Colon (tissue), 2 donors: ENCODE measurements at regions not wholly inside any gene's neighbourhood (a gene's known extent, or its start where the extent isn't known, plus 50 kb on each side); places are given as distances from the start of the nearest gene placed in this dataset.
"Not testable (repeated sequence)": the region's sequence is repeated elsewhere in the genome, so short reads cannot be mapped to it uniquely, and the experiment has no call there.

Source experiments
- FAIRE-seq: peaks from 2 replicates; lab custom pipeline; 2012; peaks lifted over from hg19 to GRCh38; lab: Jason Lieb, UNC
- donor health status: control.
- donor health status: control.

DNA sequence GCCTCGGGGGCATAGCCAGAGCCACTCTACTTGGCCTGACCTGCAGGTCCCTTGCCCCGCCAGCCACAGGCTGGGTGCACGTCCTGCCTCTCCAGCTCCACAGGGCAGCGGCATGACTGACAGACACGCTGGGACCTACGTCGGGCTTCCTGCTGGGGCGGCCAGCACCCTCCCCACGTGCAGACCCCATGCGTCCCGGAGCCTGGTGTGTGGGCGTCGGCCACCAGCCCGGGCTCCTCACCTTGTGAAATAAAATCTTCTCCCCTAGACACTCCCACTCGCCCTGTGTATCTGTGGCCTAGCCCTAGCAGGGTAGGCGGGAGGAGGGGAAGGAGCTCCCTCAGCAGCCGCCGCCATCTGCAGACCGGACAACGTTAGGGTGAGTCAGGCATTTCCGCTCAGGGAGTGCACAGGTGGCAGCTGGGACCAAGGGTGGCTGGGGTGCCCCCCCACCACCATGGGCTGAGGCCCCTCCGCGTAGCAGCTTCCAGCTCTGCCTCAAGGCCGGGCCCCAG, 119.5 kb downstream of the IGLL1 start:
- FAIRE-seq: not testable (repeated sequence)

DNA sequence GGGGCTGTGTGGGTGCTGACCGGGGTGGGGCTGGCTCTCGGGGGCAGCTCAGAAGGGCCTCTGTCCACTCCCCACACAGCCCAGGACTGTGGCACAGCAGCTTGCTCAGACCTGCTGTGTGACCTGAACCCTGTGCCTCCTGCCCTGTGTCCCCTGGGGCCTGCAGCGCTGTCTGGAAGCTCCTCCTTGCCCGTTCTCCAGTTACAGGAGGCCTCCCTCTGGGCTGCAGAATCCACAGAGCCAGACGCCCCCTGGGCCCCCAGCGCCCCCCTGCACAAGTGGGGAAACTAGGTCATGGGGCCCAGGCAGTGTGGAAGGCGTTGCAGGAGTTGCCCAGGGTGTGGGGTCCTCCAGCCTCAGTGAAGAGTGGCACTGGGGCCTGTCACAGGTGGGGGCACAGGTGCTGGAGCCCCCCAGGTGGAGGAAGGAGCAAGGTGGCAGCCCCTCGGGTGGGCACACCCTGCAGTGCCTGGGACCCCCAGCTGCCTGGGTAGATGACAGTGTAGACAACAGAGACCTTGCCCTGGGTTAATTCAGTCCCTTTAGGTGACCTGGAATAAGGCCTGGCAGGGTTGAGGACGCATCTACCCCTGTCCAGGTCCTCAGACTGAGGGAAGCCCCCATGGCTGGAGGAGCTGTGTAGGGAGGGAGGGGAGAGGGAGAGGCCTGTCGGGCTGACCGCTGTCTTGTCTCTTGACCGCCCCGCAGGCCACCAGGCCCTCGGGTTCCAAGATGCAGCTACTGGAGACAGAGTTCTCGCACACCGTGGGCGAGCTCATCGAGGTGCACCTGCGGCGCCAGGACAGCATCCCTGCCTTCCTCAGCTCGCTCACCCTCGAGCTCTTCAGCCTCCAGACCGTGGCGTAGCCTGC, 120.2 kb downstream of the IGLL1 start:
- not testable (repeated sequence) for FAIRE-seq

DNA sequence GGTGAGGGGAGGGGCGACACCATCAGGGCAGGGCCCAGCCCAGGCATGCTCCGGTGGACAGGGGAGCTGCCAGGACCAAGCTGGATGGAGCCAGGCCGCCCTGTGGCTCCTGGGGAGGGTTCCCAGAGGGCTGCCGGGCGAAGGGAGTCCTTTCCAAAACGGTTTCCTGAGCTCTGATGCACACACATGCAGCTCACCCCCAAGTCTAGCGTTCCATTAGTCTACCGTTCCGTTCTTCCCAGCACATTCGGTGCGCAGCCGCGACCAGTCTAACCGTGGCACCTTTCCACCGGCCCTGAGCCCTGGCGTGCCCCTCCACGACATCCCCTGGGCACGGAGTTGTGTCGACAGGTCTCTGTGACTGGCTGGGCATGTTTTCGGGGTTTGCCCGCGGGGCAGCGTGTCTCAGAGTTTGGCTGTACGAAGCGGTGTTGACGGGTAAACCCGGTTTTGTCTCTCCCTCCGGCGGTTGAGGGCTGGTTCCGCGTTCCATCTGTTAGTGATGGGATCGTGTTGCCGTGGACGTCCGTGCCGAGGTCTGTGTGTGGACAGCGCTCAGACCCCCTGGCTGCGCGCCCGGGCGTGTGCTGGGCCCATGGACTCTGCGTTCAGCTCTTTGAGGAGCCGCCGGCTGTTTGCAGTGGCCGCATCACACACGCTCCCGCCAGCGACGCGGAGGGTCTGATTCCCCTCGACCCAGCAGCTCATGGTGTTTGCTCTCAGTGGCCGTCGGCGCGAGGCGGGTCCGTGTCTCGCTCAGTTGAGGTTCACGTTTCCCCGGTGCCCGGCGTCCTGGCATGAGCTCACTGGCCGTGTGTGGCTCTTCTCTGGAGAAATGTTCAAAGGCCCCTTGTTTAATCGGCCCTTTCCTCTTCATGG, 121.2 kb downstream of the IGLL1 start:
- FAIRE-seq: no peak

DNA sequence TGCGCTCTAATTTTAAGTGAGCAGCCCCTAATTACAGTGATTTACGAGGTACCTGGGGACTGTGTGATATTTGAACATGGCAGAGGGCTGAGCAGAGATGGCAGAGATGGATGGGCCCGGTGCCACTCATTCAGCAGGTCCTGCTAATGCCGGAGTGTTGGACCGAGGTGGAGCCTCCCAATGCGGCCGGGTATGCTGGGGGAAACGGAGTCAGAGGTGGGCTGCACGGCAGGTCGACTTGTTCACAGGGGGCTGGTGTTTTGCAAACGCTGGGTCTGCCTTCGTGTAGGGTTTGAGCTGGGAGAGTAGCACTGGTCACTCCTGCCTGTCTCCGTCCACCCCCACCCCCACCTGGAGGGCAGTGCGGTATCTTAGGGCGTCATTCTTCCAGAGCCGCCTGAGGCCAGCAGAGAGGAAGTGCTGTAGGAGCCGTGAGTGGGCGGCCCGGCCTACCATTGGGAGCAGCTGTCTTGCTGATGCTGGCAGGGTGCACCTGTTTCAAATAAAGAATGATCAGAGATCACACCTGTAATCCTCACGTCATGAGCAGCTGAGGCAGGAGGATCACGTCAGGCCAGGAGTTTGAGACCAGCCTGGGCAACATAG, 122.6 kb downstream of the IGLL1 start:
- no peak for FAIRE-seq

DNA sequence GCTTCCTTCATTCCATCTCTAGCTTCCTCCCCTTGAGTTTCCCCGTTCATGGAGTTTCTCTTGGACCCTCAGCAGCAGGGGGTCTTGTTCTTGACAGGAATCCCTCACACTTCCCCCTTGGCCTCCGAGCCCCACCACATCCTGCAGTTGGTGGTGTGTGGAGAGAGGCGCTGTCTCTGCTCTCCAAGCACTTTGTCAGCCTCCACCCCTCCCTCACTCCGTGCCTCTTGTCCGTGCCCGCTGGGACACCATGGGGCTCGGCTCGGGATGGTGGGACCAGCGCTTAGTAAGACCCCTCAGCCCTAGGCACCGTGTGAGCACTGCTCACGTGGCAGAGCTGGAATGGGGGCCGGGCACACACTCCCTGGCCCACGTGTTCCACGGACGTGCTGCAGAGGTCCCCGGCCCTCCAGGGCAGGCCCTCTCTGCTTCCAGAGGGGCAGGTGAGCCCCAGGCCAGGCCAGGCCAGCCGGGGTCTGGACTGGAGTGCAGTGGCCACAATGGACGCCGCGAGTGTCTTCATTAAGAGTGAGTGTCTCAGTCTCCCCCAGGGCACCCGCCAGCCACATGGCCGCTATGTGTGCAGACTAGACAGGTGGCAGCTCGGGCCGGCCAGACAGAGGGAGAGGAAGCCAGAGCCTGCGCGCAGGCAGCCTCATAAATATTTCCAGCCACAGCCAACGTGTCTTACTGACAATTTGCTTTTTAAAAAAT, 123.3 kb downstream of the IGLL1 start:
- FAIRE-seq: not testable (repeated sequence)

DNA sequence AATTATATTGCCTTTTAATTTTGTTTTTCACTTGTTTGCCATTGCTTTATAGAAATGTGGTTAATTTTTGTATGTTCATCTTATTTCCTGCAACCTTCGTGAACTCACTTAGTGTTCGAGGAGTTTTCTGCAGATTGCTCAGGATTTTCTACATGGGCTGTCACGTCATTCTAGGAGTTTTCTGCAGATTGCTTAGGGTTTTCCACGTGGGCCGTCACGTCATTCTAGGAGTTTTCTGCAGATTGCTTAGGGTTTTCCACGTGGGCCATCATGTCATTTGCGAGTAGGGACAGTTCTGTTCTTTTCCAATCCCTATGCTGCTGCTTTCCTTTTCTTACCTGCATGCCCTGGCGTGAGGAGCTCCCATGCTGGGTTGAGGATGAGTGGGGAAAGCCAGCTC, 125.7 kb downstream of the IGLL1 start:
- FAIRE-seq: not testable (repeated sequence)

DNA sequence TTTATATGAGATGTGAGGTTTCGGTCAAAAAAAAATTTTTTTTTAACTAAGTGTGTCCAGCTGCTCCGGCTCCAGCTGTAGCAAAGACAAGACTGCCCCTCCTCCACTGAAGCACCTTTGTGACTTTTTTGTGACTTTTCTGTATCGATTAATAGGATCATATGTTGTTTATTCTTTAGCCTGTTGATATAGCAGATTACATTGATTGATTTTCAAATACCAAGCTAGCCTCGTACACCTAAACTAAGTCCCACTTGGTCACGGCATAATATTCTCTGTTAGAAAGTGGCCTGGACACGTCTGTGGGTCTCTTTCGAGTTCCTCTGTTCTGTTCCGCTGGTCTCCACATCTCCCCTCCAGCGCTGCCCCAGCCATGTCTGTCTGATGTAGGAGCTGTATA, 126.8 kb downstream of the IGLL1 start:
- no peak for FAIRE-seq

DNA sequence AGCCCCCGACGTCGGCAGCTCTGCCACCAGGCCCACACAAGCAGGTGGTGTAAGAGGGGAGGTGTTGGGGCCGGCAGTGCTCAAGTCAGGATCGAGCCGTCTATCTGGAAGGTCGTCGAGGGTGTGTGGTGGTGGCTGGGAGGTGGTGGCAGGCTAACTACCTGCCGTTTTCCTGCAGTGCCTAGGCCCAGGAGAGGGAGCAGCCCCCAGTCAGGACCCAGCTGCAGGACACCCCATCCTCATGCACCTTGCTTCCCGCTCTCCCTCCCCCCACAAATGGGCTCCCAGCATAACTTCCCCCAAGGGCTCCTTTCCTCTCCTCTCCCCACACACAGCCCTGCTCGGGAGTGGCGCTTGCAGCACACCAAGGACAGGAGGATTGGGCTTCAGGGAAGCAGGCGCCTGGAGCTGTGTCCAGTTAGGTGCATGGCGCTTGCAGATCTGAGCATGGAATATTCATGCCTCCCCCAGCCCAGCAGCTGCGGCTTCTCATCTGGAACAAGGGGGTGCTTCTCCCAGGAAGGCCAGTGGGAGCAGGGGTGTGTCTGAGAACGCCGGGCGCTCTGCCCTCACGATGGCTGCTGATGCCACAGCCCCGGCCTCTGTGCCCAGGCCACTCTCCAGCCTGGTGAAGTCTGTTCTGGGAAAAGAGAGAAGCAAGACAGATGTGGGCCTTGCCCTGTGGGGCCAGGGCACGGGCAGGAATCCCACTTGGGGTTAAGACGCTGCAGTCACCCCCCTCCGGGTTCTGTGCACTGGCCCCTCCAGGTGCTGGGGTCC, 127.7 kb downstream of the IGLL1 start:
- FAIRE-seq: no peak

DNA sequence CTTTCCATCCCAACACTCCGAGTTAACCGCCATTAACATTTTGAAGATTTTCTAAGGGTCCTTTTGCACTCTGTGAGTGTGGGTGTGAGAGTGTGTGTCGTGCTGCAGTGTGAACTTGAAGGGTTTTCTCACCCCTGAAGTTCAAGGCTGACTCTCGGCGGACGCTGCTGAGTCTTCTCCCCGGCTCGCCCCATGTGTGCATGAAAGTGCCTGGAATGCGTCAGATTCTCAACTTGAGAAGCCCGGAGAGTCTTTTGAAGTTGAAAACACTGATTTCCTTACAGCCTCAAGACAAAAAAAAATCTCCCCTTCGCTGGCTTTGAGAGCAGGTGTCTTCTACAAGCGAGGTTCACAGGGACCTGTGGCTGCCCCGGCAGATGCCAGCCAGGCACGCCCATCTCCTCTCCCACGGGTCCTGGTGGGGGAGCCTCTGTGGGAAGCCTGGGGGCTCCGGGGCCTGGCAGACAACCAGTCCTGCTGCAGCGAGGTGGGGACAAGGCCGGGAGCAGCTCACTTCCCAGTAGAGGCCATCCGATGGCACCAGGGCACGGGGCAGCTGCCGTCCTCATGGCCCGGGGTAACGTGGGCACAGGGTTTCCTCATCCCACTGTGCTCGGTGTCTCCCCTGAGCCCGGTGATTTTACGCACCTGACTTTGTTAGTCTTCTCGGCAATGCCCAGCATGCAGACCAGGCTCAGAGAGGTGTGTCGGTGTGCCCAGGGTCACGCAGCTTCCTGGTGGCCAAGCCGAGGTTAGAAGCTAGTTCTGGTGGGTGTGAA, 128.4 kb downstream of the IGLL1 start:
- FAIRE-seq: not testable (repeated sequence)

DNA sequence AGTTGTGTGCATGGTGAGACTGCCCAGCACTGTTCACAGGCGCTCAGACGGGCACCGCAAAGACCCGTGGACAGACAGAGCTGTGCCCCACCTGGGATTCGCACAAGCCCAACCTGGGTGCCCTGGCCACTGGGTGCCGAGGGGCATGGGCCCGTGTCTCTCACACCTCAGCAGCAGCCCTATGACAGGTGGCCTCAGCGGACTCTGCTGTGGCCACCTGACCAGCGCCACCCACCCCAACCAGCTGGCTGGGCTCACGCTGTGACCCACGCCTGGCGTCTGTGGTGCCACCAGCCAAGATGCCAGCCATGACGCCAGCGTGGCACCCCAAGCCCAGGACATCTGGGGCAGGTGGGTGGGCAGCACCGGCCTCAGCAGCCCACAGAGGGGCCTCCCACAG, 129.3 kb downstream of the IGLL1 start:
- not testable (repeated sequence) for FAIRE-seq

DNA sequence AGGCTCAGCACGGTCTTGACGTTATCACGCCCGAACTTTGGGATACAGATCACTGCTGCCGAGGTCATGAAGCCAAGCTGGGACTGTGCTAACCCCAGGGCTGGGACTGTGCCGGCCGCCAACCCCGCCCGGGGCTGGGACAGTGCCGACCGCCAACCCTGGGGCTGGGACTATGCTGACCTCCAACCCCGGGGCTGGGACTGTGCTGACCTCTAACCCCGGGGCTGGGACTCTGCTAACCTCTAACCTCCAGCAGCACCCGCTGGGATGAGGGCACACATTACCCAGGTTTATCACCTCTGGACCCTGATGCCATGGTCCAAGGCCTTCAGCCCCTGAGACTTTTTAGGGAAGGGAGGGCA, 129.7 kb downstream of the IGLL1 start:
- FAIRE-seq: no peak

DNA sequence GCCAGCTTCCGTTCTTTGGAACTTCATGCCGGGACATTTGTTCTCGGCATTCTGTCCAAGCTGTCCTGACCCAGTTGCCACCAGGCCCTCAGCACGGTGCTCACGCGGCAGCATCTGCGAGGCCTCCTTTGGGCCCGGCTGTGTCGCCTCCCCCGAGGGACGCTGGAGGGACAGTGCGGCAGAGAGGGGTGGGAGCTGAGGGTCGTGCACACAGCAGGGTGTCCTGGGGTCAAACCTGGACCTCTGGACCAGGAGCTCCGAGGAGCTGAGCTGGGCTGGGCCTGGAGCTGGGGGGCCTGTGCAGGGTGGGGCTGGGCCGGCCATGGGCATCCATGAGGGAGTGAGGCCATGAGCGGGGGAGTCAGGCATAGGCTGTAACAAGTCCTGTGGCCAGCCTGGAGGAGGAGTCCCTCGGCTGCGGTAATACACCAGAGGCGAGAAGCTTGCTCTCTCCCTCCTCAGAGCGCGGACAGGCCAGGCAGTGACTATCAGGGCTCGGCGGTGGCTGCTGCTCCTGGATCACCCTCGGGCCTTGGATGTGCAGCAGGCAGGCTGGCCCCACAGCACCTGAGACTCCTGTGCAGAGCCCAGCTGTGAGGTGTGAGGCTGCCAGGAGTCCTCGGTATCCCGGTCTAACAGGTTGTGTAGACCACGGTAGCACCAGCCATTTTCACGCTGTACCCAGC, 130.2 kb downstream of the IGLL1 start:
- FAIRE-seq: not testable (repeated sequence)

DNA sequence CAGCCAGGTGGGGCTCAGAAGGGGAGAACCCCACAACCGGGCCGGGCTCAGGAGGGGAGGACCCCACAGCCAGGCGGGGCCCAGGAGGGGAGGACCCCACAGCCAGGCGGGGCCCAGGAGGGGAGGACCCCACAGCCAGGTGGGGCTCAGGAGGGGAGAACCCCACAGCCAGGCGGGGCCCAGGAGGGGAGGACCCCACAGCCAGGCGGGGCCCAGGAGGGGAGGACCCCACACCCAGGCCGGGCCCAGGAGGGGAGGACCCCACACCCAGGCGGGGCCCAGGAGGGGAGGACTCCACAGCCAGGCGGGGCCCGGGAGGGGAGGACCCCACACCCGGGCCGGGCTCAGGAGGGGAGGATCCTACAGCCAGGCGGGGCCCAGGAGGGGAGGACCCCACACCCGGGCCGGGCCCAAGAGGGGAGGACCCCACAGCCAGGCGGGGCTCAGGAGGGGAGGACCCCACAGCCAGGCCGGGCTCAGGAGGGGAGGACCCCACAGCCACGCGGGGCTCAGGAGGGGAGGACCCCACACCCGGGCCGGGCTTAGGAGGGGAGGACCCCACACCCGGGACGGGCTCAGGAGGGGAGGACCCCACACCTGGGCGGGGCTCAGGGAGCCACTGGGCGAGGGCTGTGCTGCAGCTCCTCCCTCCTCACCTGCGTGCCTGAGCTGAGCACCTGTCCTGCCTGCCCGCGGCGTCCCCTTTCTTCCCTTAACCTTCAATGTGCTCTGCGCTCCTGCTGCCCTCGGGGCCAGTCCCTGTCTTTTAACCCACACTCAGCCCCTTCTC, 131.4 kb downstream of the IGLL1 start:
- not testable (repeated sequence) for FAIRE-seq

DNA sequence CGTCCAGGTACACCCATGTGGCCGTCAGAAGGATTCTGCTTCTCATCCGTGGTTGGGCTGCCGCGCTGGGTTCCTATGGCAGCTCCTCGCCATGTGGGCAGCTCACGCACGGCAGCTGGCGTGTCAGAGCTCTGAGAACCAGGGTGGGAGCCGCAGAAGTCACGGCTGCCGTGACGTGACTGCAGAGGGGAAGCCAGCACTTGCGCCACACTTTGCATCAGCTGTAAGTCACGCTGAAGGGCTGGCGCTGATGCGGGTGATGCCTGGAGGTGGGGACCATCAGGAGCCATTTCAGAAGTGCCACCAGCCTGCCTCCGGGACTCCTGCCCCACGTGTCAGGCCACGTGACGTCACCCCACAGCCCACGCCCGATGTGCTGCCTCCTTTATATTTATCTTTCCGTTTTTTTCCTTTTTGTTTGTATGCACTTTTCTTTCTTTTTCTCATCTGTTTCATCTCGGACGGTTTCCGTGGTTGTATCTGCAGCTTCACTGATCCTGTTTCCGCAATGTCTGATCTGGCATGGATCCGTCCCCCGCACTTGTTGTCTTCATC, 133.2 kb downstream of the IGLL1 start:
- FAIRE-seq: no peak

DNA sequence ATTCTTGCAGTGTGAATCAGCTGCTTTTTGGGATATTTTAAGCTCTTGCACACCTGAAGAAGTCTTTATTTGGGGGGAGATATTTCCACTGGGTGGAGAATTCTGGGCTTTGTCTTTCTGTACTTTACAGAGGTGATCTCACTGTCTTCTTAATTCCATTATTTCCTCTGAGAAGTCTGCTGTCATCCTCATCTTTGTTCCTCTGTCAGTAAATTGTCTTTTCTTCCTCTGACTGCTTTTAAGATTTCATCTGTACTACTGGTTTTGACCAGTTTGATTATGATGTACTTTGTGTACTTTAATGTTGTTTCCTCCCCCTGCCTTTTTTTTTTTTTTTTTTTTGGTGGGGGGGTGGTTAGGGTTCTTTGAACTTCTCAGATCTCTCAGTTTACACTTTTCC, 133.9 kb downstream of the IGLL1 start:
- not testable (repeated sequence) for FAIRE-seq

DNA sequence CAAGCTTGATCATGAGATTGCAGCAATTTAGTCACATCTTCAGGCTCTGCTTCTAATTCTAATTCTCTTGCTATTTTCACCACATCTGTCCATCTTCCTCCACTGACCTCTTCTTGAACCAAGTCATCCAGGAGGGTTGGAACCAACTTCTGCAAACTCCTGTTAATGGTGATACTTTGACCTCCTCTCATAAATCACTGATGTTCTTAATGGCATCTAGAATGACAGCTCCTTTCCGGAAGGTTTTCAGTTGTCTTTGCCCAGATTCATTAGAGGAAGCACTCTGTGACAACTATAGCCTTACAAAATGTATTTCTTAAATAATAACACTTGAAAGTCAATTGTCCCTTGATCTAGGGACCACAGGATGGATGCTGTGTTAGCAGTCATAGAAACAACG, 136.2 kb downstream of the IGLL1 start:
- FAIRE-seq: not testable (repeated sequence)

DNA sequence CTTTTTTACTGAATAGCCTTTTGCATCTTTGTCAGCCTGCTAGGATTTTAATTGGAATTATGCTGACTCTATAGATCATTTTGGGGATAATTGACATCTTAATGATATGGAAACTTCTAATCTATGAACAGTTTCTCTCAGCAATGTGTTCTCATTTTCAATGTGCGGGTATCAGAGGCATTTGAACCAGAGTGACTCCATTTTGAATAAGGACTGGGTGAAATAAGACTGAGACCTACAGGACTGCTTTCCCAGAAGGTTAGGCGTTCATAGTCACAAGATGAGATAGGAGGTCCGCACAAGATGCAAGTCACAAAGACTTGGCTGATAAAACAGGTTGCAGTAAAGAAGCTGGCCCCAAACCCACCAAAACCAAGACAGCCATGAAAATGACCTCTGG, 140.5 kb downstream of the IGLL1 start:
- not testable (repeated sequence) for FAIRE-seq

DNA sequence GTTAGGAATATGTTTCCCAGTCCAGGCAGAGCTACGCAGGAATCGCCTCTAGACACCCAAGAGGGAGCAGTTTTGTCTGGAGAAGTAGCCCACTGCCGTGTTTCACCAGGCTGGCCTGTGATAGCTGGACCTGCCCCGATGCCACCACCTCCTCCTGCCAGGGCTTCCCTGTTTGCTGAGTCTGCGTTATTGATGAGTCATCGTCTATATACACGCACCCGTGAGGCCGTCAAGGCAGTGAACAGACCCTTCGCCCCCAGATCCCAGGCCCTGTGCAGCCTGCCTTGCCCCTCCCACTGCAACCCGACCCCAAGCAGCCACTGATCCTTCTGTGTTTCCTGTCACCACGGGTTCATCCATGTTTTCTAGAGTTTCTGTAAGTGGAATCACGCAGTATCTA, 141.9 kb downstream of the IGLL1 start:
- FAIRE-seq: no peak
